GM10266 (cell line): ENCODE measurements at regions not wholly inside any gene's neighbourhood (a gene's known extent, or its start where the extent isn't known, plus 50 kb on each side); places are given as distances from the start of the nearest gene placed in this dataset.

Experiments
- DNase-seq: peaks from one replicate; pipeline ENCODE4 v3.0.0; 2012; ENCODE audit errors: extremely low spot score
- TF ChIP-seq, protein P1 (sequence below): IDR thresholded peaks from 2 replicates; pipeline ENCODE4 v1.5.1; 2012; ENCODE audit warnings: mild to moderate bottlenecking, low read depth; ENCODE audit not compliant: control insufficient read depth, insufficient read depth; ENCODE audit errors: missing control alignments

DNA sequence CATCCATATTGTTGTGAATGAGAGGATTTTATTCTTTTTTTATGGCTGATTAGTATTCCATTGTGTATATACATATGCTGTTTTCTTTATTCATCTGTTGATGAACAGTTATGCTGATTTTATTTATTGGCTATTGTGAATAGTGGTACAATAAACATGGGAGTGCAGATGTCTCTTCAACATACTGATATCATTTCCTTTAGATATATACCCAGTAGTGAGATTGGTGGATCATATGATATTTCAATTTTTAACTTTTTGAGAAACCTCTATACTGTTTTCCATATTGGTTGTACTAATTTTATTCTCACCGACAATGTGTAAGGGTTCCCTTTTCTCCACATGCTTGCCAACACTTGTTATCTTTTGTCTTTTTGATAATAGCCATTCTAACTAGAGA is 144.5 kb downstream of the ADCYAP1 start:
- TF ChIP-seq, protein P1, sequence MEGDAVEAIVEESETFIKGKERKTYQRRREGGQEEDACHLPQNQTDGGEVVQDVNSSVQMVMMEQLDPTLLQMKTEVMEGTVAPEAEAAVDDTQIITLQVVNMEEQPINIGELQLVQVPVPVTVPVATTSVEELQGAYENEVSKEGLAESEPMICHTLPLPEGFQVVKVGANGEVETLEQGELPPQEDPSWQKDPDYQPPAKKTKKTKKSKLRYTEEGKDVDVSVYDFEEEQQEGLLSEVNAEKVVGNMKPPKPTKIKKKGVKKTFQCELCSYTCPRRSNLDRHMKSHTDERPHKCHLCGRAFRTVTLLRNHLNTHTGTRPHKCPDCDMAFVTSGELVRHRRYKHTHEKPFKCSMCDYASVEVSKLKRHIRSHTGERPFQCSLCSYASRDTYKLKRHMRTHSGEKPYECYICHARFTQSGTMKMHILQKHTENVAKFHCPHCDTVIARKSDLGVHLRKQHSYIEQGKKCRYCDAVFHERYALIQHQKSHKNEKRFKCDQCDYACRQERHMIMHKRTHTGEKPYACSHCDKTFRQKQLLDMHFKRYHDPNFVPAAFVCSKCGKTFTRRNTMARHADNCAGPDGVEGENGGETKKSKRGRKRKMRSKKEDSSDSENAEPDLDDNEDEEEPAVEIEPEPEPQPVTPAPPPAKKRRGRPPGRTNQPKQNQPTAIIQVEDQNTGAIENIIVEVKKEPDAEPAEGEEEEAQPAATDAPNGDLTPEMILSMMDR, result no peak
- no peak for DNase-seq

DNA sequence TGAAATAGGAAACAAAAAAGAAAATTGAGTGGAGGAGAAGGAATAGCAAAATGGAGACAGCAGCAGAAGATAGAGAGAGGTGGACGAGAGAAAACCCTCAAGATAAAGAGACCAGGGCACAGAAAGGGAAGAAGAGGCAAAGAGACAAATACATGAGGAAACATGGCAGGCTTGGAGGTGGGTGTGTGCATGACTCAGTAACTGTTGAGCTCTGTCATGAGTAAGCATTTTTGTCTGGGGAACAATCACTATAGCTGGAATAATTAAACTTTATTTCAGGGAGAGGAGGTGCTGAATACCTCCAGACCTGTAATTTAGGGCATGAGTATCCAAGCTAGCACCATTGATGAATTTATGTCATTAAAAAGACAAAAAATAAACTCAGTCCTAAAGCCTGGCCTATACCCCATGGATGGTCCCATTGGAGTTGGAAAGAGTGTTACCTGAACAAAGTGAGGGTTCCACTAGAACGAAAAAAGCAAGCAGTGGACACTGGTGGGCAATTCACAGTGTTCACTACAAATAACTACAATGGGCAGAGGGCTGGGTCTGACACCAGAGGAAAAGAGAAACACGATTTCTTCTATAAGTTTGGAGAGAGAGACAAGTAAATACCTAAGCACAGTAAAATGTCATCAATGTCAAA is 145.5 kb downstream of the ADCYAP1 start:
- no peak for DNase-seq
- TF ChIP-seq, protein P1, result no peak

DNA sequence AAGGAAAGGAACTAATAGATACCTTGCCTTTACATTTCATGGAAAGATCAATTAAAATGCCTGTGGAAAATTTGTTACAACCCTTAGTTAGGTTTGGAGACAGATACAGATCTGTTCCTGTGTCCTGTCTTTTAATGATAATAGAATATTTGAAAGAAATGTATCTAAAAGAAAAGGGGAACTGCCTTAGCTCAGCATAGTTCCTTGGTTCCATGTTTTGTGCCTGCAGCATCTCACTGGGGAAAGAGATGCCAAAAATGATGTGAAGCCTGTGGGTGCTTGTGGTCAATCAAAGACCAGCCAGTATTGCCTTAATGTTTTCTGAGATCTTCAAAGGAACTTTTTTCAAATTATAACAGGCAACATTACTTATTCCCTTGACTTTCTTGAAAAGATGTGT is 147.6 kb downstream of the ADCYAP1 start:
- TF ChIP-seq, protein P1, result no peak
- DNase-seq, result no peak

DNA sequence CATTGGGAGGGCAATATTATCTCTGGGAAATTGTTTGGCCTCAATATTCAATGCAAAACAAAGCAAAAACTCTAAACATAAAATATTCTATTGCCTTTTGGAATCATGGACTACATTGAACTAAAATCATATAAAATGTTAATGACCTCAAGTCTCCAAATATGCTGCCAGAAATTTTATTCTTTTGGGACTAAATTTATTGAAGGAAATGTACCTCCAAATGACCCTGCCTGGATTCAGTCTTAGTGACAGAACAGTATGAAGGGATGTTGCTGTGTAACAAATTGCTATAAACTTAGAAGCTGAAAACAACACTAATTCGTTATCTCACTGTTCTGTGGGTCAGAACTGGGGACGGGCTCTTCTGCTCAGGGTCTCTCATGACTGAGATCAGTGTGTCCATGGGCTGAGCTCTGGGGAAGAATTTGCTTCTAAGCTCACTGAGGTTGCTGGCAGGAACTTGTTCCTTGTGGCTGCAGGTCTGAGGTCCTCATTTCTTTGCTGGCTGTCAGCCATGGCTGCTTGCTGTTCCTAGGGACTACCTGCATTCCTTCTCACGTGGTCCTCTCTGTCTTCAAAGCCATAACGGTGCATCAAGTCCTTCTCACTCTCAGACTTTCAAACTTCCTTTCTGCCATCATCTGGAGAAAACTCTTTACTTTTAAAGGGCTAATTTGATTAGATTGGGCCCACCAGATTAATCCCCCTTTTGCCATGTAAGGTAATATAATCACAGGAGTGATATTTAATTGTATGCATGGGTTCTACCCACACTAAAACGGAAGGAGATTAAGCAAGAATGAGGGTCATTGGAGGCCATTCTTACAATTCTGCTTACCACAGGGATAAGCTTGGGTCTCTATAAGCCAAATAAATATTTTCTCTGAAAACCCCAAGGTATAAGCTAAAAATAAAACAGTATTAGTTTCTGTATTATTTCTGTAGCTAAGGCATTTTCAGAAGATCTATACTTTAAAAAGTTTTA is 149.0 kb downstream of the ADCYAP1 start:
- TF ChIP-seq, protein P1, result no peak
- no peak for DNase-seq

DNA sequence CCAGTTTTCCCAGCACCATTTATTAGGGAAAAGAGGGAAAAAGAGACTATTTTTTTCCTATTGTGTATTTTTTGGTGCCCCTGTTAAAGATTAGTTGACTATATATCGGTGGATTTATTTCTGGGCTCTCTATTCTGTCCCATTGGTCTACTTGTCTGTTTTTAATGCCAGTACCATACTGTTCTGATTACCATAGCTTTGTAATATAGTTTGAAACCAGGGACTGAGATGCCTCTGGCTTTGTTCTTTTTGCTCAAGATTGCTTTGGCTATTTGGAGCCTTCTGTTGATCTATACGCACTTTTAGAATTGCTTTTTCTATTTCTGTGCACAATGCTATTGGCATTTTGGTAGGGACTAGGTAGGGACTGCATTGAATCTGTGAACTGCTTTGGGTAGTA is 151.7 kb downstream of the ADCYAP1 start:
- TF ChIP-seq, protein P1, result no peak
- DNase-seq, result no peak

DNA sequence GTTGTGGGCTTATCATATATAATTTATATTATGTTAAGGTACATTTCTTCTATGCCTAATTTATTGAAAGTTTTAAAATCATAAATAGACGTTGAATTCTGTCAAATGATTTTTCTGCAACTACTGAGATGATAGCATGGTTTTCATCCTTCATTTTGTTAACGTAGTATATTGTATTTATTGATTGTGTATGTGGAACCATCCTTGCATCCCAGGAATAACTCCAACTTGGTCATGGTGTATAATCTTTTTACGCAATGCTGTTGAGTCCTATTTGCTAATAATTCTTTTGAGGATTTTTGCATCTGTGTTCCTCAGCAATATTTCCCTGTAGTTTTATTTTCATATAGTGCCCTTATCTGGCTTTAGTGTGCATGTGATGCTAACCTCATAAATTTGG is 152.7 kb downstream of the ADCYAP1 start:
- TF ChIP-seq, protein P1, result no peak

DNA sequence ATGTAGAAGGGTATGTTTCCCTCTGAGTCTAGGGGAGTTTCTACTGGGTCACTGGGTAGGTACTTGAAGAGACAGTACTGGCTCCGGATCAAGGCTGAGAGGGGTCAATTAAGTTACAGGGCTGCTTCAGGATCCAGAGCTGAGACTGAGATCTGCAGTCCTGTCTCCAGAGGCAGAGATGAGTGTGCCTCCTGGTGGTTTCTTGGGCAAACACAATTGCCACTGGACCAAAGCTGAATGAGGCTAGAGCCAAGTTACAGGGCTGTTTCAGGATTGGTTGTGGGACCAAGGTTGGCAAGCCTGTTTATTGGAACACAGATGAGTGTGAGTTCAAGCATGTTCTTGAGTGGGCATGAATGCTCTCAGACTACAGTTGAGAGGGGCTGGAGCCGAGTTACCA is 157.9 kb downstream of the ADCYAP1 start:
- DNase-seq, result no peak
- TF ChIP-seq, protein P1, result no peak

More for the DNA sequence above, 152.7 kb downstream of the ADCYAP1 start:
- DNase-seq, result no peak
